CD4-positive, alpha-beta T cell treated with Interleukin-12 subunit alpha and Interleukin-12 subunit beta, for 1 hour (primary cell): ENCODE measurements at regions not wholly inside any gene's neighbourhood (a gene's known extent, or its start where the extent isn't known, plus 50 kb on each side); places are given as distances from the start of the nearest gene placed in this dataset.
"Not testable (repeated sequence)": the region's sequence is repeated elsewhere in the genome, so short reads cannot be mapped to it uniquely, and the experiment has no call there.

Source experiments
- DNase-seq: peaks from one replicate; pipeline ENCODE4 v3.0.0-alpha.2; 2020

- DNase-seq: not testable (repeated sequence)
Observed at GRCh38 chr1:60913708-60914107, 168.7 kb upstream of the NFIA start.

GRCh38 chr1:60913039-60913438 lies 169.3 kb upstream of the NFIA start:
- DNase-seq: no peak

GRCh38 chr1:60911966-60912697 lies 170.2 kb upstream of the NFIA start:
- no peak for DNase-seq

GRCh38 chr1:60908159-60908558 lies 174.2 kb upstream of the NFIA start:
- no peak for DNase-seq

GRCh38 chr1:60906526-60906925 lies 175.8 kb upstream of the NFIA start:
- no peak for DNase-seq

- DNase-seq: no peak
Observed at GRCh38 chr1:60906039-60906438, 176.3 kb upstream of the NFIA start.

GRCh38 chr1:60904099-60904851 lies 178.1 kb upstream of the NFIA start:
- DNase-seq: no peak

- DNase-seq: no peak
Observed at GRCh38 chr1:60903591-60903990, 178.8 kb upstream of the NFIA start.

GRCh38 chr1:60899464-60899863 lies 182.9 kb upstream of the NFIA start:
- no peak for DNase-seq

- DNase-seq: no peak
Observed at GRCh38 chr1:60898987-60899386, 183.4 kb upstream of the NFIA start.

GRCh38 chr1:60898413-60898812 lies 183.9 kb upstream of the NFIA start:
- DNase-seq: no peak

GRCh38 chr1:60896701-60897363 lies 185.5 kb upstream of the NFIA start:
- no peak for DNase-seq

- no peak for DNase-seq
Observed at GRCh38 chr1:60895701-60896100, 186.7 kb upstream of the NFIA start.

- DNase-seq: no peak
Observed at GRCh38 chr1:60895252-60895651, 187.1 kb upstream of the NFIA start.

GRCh38 chr1:60894741-60895140 lies 187.6 kb upstream of the NFIA start:
- DNase-seq: no peak

- DNase-seq: no peak
Observed at GRCh38 chr1:60894130-60894529, 188.2 kb upstream of the NFIA start.

GRCh38 chr1:60893136-60893930 lies 189.0 kb upstream of the NFIA start:
- DNase-seq: no peak

GRCh38 chr1:60891765-60892164 lies 190.6 kb upstream of the NFIA start:
- no peak for DNase-seq

- no peak for DNase-seq
Observed at GRCh38 chr1:60891281-60891680, 191.1 kb upstream of the NFIA start.

GRCh38 chr1:60890664-60891063 lies 191.7 kb upstream of the NFIA start:
- no peak for DNase-seq

GRCh38 chr1:60889709-60890108 lies 192.7 kb upstream of the NFIA start:
- no peak for DNase-seq

- no peak for DNase-seq
Observed at GRCh38 chr1:60888126-60888525, 194.2 kb upstream of the NFIA start.

GRCh38 chr1:60886793-60887331 lies 195.5 kb upstream of the NFIA start:
- no peak for DNase-seq
